NCI-H1417 treated with DMSO at 0.1 percent for 48 hours (cell line): ENCODE measurements at regions not wholly inside any gene's neighbourhood (a gene's known extent, or its start where the extent isn't known, plus 50 kb on each side); places are given as distances from the start of the nearest gene placed in this dataset.

Source experiments
- DNase-seq: peaks from one replicate; lab custom pipeline; 2025; lab: John Stamatoyannopoulos, UW

- DNase-seq = no peak
Observed at GRCh38 chr13:70385852-70386251, 277.6 kb upstream of the KLHL1 start.

DNA sequence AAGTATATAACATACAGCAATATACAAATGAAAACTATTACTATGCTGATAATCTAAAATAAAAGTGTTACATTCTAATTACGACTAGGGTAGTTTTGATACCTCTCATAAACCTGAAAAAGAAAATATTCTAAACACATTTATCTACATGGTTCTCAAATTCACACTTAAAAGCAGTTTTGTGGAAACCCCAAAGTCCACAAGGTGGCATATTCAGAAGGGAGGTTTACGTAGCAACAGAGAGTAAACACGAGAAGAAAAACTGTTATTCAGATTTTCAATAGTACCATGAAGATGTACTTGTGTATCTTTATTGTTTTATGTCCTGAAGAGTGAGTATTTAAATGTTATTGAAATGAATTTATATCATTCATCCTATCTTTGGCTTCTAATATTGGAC lies 275.9 kb upstream of the KLHL1 start:
- DNase-seq = no peak

GRCh38 chr13:70380809-70381208 lies 272.6 kb upstream of the KLHL1 start:
- DNase-seq = no peak

- no peak for DNase-seq
Observed at GRCh38 chr13:70375718-70376117, 267.5 kb upstream of the KLHL1 start.

DNA sequence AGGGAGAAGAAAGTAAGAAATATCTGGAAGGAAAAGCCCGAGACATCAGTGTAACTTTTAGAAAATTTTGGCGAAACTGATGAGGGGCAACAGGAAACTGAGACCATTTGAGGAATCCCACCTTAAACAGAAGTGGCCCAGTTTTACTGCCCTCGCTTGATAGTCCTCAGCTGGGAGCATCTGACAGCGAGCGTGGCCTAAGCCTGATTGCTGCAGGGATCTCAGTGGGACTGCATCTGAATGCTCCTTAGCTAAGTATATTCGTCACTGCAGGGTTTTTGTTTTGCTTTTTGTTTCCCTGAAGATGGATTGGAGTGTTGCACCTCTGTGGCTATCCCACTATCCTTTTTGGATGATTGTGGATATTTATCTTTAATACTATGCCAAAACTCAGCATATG lies 262.7 kb upstream of the KLHL1 start:
- no peak for DNase-seq

- no peak for DNase-seq
Observed at GRCh38 chr13:70366720-70367119, 258.5 kb upstream of the KLHL1 start.

GRCh38 chr13:70363991-70364390 lies 255.7 kb upstream of the KLHL1 start:
- no peak for DNase-seq

GRCh38 chr13:70362820-70363570 lies 254.7 kb upstream of the KLHL1 start:
- DNase-seq = no peak

- DNase-seq = no peak
Observed at GRCh38 chr13:70357031-70357430, 248.8 kb upstream of the KLHL1 start.

- no peak for DNase-seq
Observed at GRCh38 chr13:70353096-70353495, 244.8 kb upstream of the KLHL1 start.

DNA sequence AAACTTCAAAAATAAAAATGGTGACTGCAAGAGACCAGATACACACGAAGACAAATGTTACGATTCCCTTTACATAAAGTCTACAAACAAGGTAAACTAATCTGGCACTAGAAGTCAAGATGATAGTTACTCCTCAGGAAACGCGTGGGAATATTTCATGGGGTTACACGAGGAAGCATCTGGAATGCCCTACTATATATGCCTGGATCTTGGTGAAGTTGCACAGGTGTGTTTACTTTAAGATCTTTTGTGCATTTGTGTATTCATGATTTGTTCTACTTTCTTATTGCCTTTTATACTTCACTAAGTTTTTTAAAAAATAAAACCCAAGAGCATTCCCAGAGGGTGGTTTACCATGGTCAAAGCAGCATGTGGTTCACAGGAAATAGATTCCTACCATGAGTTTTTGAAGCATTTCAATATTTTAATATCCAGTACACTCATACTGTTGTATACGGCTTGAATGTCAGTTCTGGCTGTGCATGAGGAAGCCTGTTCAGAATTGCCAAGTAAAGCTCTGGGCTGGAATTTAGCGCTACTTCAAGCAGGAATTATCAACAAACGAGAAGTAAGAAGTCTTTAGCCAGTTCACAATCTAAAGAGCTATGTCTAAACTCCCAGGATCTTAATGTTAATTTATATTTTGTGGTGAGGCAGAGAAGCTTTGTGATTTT lies 239.8 kb upstream of the KLHL1 start:
- DNase-seq = no peak

DNA sequence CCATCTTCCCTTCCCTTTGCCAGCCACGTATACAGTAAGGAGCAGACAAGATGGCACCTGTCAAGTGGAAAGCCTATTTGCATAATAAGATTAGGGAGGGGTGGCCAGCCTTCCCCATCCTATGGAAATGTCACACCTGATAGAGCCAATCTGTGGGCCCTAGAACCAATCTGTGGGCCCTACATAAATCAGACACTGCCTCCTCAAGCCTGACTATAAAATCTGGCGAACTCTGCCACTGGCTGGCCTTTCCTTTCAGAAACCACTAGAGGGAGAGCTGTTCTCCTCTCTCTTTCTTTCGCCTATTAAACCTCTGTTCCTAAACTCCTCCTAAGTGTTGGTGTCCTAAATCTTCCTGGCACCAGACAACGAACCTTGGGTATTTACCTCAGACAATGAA lies 231.5 kb upstream of the KLHL1 start:
- no peak for DNase-seq

GRCh38 chr13:70338609-70339008 lies 230.4 kb upstream of the KLHL1 start:
- no peak for DNase-seq

DNA sequence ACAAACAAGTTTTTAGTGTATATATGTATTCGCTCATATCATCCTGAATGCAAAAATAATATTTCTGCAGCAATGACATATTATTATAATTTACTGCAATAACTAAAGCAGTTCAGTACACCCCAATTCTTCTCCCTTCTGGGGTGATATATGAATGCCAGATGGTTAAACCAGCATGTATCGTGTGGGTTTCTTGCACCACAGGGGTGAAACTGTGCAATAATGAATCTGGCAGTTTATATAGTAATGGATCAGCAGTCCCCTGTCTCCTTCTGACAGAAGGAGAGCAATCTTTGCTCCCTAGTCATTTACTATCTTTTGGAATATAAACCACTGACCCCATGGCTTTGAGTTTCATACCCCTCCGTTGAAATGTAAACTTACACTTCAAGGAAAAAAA lies 228.6 kb upstream of the KLHL1 start:
- no peak for DNase-seq

DNA sequence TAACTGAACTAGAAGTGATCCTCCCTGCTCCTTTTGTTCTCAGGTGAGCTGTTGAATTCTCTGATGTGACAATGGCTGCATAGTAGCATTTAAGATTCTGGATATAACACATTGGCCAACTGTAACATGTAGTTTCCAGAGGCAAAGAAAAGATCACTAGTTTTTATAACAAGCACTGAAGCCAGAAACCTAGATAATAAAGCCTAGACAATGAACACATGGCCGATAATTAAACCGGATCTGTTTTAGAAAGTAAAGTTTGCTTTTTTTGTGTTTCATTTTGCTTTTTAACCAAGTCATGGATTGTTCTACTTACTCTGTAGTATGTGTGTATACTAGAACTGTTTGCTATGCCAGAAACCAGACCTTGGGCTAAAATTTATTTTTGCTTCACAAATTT lies 225.5 kb upstream of the KLHL1 start:
- no peak for DNase-seq

- no peak for DNase-seq
Observed at GRCh38 chr13:70330697-70331361, 222.6 kb upstream of the KLHL1 start.

GRCh38 chr13:70324519-70324918 lies 216.3 kb upstream of the KLHL1 start:
- DNase-seq = no peak

DNA sequence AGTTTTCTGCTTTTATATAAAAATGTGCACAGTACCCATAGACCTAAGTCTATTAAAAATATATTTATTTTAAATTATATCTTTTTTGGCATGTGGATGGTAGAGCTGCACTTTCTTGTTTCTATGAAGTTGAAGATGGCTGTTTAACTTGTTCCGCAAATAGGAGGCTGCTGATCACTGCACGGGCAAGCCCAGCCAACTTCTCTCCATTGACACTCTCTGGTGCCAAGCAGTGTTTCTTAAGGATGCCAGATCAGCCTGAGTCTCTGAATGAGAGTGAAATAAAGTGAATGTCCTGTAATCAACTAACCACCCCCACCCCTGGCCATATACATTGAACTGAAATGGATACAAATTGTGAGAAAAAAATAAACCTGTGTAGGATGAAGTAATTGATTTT lies 202.9 kb upstream of the KLHL1 start:
- no peak for DNase-seq

DNA sequence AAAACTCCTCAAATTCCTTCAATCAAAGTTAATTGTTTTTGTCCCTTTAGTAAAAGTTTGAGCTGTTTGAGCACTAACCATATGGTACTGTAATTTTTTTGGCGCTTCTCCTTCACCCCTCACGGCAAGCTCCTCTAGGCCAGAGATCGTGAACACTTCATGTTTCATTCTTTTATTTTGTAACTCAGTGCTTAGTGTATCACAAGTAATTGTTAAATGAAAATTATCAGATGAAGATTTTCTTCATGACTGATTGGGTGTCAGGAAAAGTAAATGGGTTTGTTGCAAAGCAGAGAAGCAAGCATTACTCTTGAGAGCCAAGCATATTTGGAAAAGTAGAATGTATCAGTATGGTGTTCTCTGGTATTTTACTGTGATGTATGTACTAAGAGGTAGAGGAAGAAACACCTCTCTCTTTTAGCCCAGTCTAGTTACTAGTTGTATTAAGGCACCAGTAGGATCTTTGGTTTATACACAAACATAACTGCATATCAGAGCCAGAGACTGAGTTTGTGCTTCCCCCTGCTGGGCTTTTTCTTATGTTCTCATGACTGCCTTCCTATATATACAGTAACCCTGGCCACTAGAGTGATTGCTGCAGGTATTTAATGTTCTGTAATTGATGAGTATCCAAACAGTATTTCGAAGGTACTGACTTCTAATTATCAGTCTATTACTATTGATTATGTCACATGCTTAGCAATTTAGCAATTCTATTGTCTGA lies 202.3 kb upstream of the KLHL1 start:
- DNase-seq = peak; percentile 88

DNA sequence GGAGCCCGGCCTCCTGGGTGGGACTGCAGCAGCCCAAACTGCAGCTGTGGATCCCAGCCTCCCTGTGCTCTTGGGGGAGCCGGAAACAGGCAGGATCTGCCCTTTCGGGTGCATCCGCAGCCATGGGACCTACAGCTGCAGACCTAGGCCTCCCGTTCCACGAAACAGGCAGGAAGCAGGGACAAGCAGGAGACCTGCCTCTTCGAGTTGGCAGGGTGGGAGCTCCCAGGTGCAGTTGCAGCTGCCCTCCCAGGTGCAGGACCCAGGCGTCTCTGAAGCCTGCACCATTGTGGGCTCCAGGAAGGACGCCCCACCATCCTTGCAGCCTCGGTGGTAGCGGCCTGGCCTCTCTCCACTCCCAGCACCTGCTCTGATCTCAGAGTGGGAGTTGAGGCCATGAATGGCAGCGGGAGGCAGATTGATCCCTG lies 189.0 kb upstream of the KLHL1 start:
- no peak for DNase-seq

GRCh38 chr13:70284371-70284770 lies 176.1 kb upstream of the KLHL1 start:
- DNase-seq = no peak

GRCh38 chr13:70275841-70276240 lies 167.6 kb upstream of the KLHL1 start:
- no peak for DNase-seq
